ENCODE measurements at regions not wholly inside any gene's neighbourhood (a gene's known extent, or its start where the extent isn't known, plus 50 kb on each side); places are given as distances from the start of the nearest gene placed in this dataset.

- no peak overlapping the region for H3K27ac ChIP-seq (ENCODE audit: insufficient read depth in 1 of 2, low read depth in 1 of 2, low read length in 2 of 2, poor library complexity in 1 of 2, severe bottlenecking in 2 of 2)
- H3K27me3 ChIP-seq (replicated peaks in 2 of 5; ENCODE audit: control insufficient read depth in 4 of 5, insufficient read depth in 5 of 5, low read length in 4 of 5), result no peaks in the 10 kb centered on the region
- H3K4me1 ChIP-seq (ENCODE audit: control extremely low read depth in 1 of 4, control insufficient read depth in 4 of 4, insufficient read depth in 4 of 4, low read length in 3 of 4), result no peaks in the 10 kb centered on the region
- H3K4me3 ChIP-seq (ENCODE audit: control insufficient read depth in 1 of 7, extremely low read depth in 1 of 7, insufficient read depth in 4 of 7, low read depth in 2 of 7, low read length in 6 of 7), result no peak overlapping the region
- H3K9me3 ChIP-seq (ENCODE audit: control extremely low read depth in 1 of 5, control insufficient read depth in 4 of 5, insufficient read depth in 2 of 5, low read depth in 1 of 5, low read length in 4 of 5), result no peaks in the 10 kb centered on the region
- ChIA-PET POLR2A (no interaction called here), CTCF (no interaction called here)
- DNase-seq, result no peak
- no peaks in the 10 kb centered on the region for H3K36me3 ChIP-seq (ENCODE audit: control insufficient read depth in 4 of 4, insufficient read depth in 4 of 4, low read length in 3 of 4)
Measured at GRCh38 chr6:104108634-104109033, 751.1 kb downstream of the HACE1 start.

DNA sequence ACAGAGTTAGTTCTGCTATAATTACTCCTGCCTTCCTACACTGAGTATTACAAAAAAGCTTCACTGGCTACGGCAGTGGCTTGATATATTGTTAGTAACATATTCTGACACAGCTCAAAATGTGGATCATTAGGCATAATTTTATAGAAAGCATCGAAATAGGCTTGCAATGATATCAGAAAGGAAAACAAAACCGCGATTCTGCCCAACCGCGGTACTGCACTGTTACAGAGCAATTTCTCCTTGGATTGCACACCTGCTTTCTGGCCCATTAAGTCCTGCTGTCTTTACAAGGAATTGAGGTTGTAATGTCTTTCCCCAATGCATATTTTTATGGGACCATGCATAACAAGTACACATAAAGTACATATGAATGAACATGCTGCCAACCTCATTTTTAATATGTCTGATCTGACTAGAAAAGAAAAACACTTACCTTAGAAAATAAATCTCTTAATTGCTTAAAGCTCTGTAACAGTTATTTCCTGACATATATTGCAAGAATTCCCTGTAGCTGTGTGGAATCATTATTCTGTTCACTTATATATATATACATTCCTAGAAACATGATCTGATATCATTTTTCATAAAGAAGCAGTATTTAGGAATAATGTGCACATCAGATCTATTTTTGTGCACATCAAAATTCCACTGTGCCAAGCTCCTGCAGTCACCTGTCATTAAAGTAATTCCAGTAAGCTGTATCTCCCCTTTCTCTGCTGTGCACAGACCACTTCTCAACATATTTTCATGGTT, 763.9 kb downstream of the HACE1 start:
- Histone ChIP-seq H3K4me3 (ENCODE audit: control insufficient read depth in 1 of 7, extremely low read depth in 1 of 7, insufficient read depth in 4 of 7, low read depth in 2 of 7, low read length in 6 of 7) (no peak overlapping the region), H3K9me3 (ENCODE audit: control extremely low read depth in 1 of 5, control insufficient read depth in 4 of 5, insufficient read depth in 2 of 5, low read depth in 1 of 5, low read length in 4 of 5) (no peaks in the 10 kb centered on the region), H3K4me1 (ENCODE audit: control extremely low read depth in 1 of 4, control insufficient read depth in 4 of 4, insufficient read depth in 4 of 4, low read length in 3 of 4) (no peaks in the 10 kb centered on the region), H3K27ac (ENCODE audit: insufficient read depth in 1 of 2, low read depth in 1 of 2, low read length in 2 of 2, poor library complexity in 1 of 2, severe bottlenecking in 2 of 2) (no peak overlapping the region), H3K27me3 (replicated peaks in 2 of 5; ENCODE audit: control insufficient read depth in 4 of 5, insufficient read depth in 5 of 5, low read length in 4 of 5) (no peaks in the 10 kb centered on the region), H3K36me3 (ENCODE audit: control insufficient read depth in 4 of 4, insufficient read depth in 4 of 4, low read length in 3 of 4) (no peaks in the 10 kb centered on the region)
- WGBS (ENCODE audit: insufficient coverage), result 95% methylated on average over 5 of the region's 6 CpGs
- POLR2A ChIA-PET, result no interaction called here
- DNase-seq, result no peak
- CTCF ChIA-PET, result no interaction called here

- WGBS (ENCODE audit: insufficient coverage), result 100% methylated on average over 1 of the region's 1 CpG
- no peaks in the 10 kb centered on the region for H3K27me3 ChIP-seq (replicated peaks in 2 of 5; ENCODE audit: control insufficient read depth in 4 of 5, insufficient read depth in 5 of 5, low read length in 4 of 5)
- no peak for DNase-seq
- H3K36me3 ChIP-seq (ENCODE audit: control insufficient read depth in 4 of 4, insufficient read depth in 4 of 4, low read length in 3 of 4), result no peaks in the 10 kb centered on the region
- POLR2A ChIA-PET, result no interaction called here
- H3K4me3 ChIP-seq (ENCODE audit: control insufficient read depth in 1 of 7, extremely low read depth in 1 of 7, insufficient read depth in 4 of 7, low read depth in 2 of 7, low read length in 6 of 7), result no peak overlapping the region
- H3K9me3 ChIP-seq (ENCODE audit: control extremely low read depth in 1 of 5, control insufficient read depth in 4 of 5, insufficient read depth in 2 of 5, low read depth in 1 of 5, low read length in 4 of 5), result peaks cover 0 to 2% (median 0%) of the 10 kb centered on the region in 5 experiments
- H3K4me1 ChIP-seq (ENCODE audit: control extremely low read depth in 1 of 4, control insufficient read depth in 4 of 4, insufficient read depth in 4 of 4, low read length in 3 of 4), result no peaks in the 10 kb centered on the region
- CTCF ChIA-PET, result no interaction called here
- no peak overlapping the region for H3K27ac ChIP-seq (ENCODE audit: insufficient read depth in 1 of 2, low read depth in 1 of 2, low read length in 2 of 2, poor library complexity in 1 of 2, severe bottlenecking in 2 of 2)
Measured at GRCh38 chr6:104087765-104088164, 772.0 kb downstream of the HACE1 start.

- CTCF ChIA-PET, result no interaction called here
- Histone ChIP-seq H3K4me3 (ENCODE audit: control insufficient read depth in 1 of 7, extremely low read depth in 1 of 7, insufficient read depth in 4 of 7, low read depth in 2 of 7, low read length in 6 of 7) (no peak overlapping the region), H3K4me1 (ENCODE audit: control extremely low read depth in 1 of 4, control insufficient read depth in 4 of 4, insufficient read depth in 4 of 4, low read length in 3 of 4) (no peaks in the 10 kb centered on the region), H3K27ac (ENCODE audit: insufficient read depth in 1 of 2, low read depth in 1 of 2, low read length in 2 of 2, poor library complexity in 1 of 2, severe bottlenecking in 2 of 2) (no peak overlapping the region), H3K9me3 (ENCODE audit: control extremely low read depth in 1 of 5, control insufficient read depth in 4 of 5, insufficient read depth in 2 of 5, low read depth in 1 of 5, low read length in 4 of 5) (no peaks in the 10 kb centered on the region), H3K27me3 (replicated peaks in 2 of 5; ENCODE audit: control insufficient read depth in 4 of 5, insufficient read depth in 5 of 5, low read length in 4 of 5) (no peaks in the 10 kb centered on the region), H3K36me3 (ENCODE audit: control insufficient read depth in 4 of 4, insufficient read depth in 4 of 4, low read length in 3 of 4) (no peaks in the 10 kb centered on the region)
- DNase-seq, result no peak
- POLR2A ChIA-PET, result no interaction called here
- WGBS (ENCODE audit: insufficient coverage), result no CpG with 5 or more reads among the region's 2 CpGs
Measured at GRCh38 chr6:104068281-104068680, 791.4 kb downstream of the HACE1 start.

DNA sequence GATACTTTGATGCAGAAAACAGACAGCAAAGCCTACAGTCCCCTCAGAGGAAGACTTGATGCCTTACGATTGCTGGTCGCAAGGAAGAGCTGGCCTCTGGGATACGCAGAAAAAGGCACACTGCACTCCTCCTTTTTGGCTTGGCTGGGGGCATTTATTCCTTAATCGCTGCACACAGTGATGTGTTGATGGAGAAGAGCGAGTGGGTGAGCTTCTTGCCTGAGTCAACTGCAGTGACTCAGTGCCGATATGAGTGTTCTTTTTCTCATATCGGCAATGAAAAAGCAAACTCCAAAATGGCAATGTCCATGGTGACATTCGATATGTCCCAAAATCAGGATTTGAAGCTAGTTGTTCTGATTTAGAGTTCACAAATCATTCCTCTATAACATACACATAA, 794.8 kb downstream of the HACE1 start:
- POLR2A ChIA-PET, result no interaction called here
- no peak for DNase-seq
- no peaks in the 10 kb centered on the region for H3K27me3 ChIP-seq (replicated peaks in 2 of 5; ENCODE audit: control insufficient read depth in 4 of 5, insufficient read depth in 5 of 5, low read length in 4 of 5)

DNA sequence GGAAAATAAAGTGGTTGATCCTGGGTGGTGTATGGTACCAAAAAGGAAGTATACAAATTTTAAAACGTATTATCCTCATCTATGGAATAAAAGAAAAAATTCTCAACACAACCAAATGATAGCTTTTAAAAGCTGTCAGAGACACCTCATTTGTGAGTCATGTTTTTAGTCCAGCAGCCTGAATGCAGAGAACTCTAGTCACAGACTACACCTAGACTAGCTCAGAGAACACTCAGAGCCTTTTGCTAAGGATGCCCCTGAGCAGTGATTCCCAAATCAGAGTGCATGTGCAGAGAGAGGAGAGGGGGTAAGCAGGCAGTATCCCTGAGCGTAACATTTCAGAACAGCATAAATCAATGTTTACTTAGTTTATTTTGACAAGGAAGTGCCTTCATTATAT, 809.3 kb downstream of the HACE1 start:
- ChIA-PET POLR2A (no interaction called here), CTCF (no interaction called here)
- no CpG with 5 or more reads among the region's 2 CpGs for WGBS (ENCODE audit: insufficient coverage)
- no peak for DNase-seq
- Histone ChIP-seq H3K4me3 (ENCODE audit: control insufficient read depth in 1 of 7, extremely low read depth in 1 of 7, insufficient read depth in 4 of 7, low read depth in 2 of 7, low read length in 6 of 7) (no peak overlapping the region), H3K4me1 (ENCODE audit: control extremely low read depth in 1 of 4, control insufficient read depth in 4 of 4, insufficient read depth in 4 of 4, low read length in 3 of 4) (no peaks in the 10 kb centered on the region), H3K27me3 (replicated peaks in 2 of 5; ENCODE audit: control insufficient read depth in 4 of 5, insufficient read depth in 5 of 5, low read length in 4 of 5) (no peaks in the 10 kb centered on the region), H3K27ac (ENCODE audit: insufficient read depth in 1 of 2, low read depth in 1 of 2, low read length in 2 of 2, poor library complexity in 1 of 2, severe bottlenecking in 2 of 2) (no peak overlapping the region), H3K9me3 (ENCODE audit: control extremely low read depth in 1 of 5, control insufficient read depth in 4 of 5, insufficient read depth in 2 of 5, low read depth in 1 of 5, low read length in 4 of 5) (no peaks in the 10 kb centered on the region), H3K36me3 (ENCODE audit: control insufficient read depth in 4 of 4, insufficient read depth in 4 of 4, low read length in 3 of 4) (no peaks in the 10 kb centered on the region)

More for the DNA sequence above, 794.8 kb downstream of the HACE1 start:
- no peaks in the 10 kb centered on the region for H3K9me3 ChIP-seq (ENCODE audit: control extremely low read depth in 1 of 5, control insufficient read depth in 4 of 5, insufficient read depth in 2 of 5, low read depth in 1 of 5, low read length in 4 of 5)
- H3K4me1 ChIP-seq (ENCODE audit: control extremely low read depth in 1 of 4, control insufficient read depth in 4 of 4, insufficient read depth in 4 of 4, low read length in 3 of 4), result no peaks in the 10 kb centered on the region
- H3K36me3 ChIP-seq (ENCODE audit: control insufficient read depth in 4 of 4, insufficient read depth in 4 of 4, low read length in 3 of 4), result no peaks in the 10 kb centered on the region
- CTCF ChIA-PET, result no interaction called here
- no peak overlapping the region for H3K4me3 ChIP-seq (ENCODE audit: control insufficient read depth in 1 of 7, extremely low read depth in 1 of 7, insufficient read depth in 4 of 7, low read depth in 2 of 7, low read length in 6 of 7)
- WGBS (ENCODE audit: insufficient coverage), result 95% methylated on average over 8 of the region's 8 CpGs
- no peak overlapping the region for H3K27ac ChIP-seq (ENCODE audit: insufficient read depth in 1 of 2, low read depth in 1 of 2, low read length in 2 of 2, poor library complexity in 1 of 2, severe bottlenecking in 2 of 2)

GRCh38 chr6:104046426-104046825, 813.3 kb downstream of the HACE1 start:
- Histone ChIP-seq H3K4me3 (ENCODE audit: control insufficient read depth in 1 of 7, extremely low read depth in 1 of 7, insufficient read depth in 4 of 7, low read depth in 2 of 7, low read length in 6 of 7) (no peak overlapping the region), H3K4me1 (ENCODE audit: control extremely low read depth in 1 of 4, control insufficient read depth in 4 of 4, insufficient read depth in 4 of 4, low read length in 3 of 4) (no peaks in the 10 kb centered on the region), H3K9me3 (ENCODE audit: control extremely low read depth in 1 of 5, control insufficient read depth in 4 of 5, insufficient read depth in 2 of 5, low read depth in 1 of 5, low read length in 4 of 5) (peaks cover 0 to 2% (median 0%) of the 10 kb centered on the region in 5 experiments), H3K27me3 (replicated peaks in 2 of 5; ENCODE audit: control insufficient read depth in 4 of 5, insufficient read depth in 5 of 5, low read length in 4 of 5) (no peaks in the 10 kb centered on the region), H3K36me3 (ENCODE audit: control insufficient read depth in 4 of 4, insufficient read depth in 4 of 4, low read length in 3 of 4) (no peaks in the 10 kb centered on the region), H3K27ac (ENCODE audit: insufficient read depth in 1 of 2, low read depth in 1 of 2, low read length in 2 of 2, poor library complexity in 1 of 2, severe bottlenecking in 2 of 2) (no peak overlapping the region)
- WGBS (ENCODE audit: insufficient coverage), result 67% methylated on average over 1 of the region's 2 CpGs
- DNase-seq, result no peak
- ChIA-PET CTCF (no interaction called here), POLR2A (no interaction called here)
